OCI-LY3 (cell line): ENCODE measurements at regions not wholly inside any gene's neighbourhood (a gene's known extent, or its start where the extent isn't known, plus 50 kb on each side); places are given as distances from the start of the nearest gene placed in this dataset.

Source experiments
- CTCF ChIP-seq: fragments of 200-600, 300-600 bp; sonication (generic); IDR thresholded peaks from 2 replicates; pipeline ENCODE4 v1.5.1; 2014; ENCODE audit warnings: antibody characterized with exemption, low read length, low read depth
- EZH2phosphoT487 ChIP-seq: fragments of 200-600 bp; shearing (Covaris generic); IDR thresholded peaks from 2 replicates; pipeline ENCODE4 v1.6.1; 2018; ENCODE audit warnings: antibody characterized with exemption, mixed run types, low read depth

- TF ChIP-seq EZH2phosphoT487 = no peak
- no peak for TF ChIP-seq CTCF
These were observed 217.4 kb upstream of the RUNX1 start for GRCh38 chr21:35266546-35266945.
